GM23338 (cell line): ENCODE measurements at regions not wholly inside any gene's neighbourhood (a gene's known extent, or its start where the extent isn't known, plus 50 kb on each side); places are given as distances from the start of the nearest gene placed in this dataset.

Experiments used
- EZH2 ChIP-seq: fragments of 200-600 bp; sonication (generic); IDR thresholded peaks from one replicate; pipeline ENCODE4 v1.8.0; 2017; ENCODE audit warnings: antibody characterized with exemption, mild to moderate bottlenecking, low read depth; ENCODE audit not compliant: unreplicated experiment
- EZH2phosphoT487 ChIP-seq: fragments of 200-600 bp; sonication (generic); IDR thresholded peaks from one replicate; pipeline ENCODE4 v1.8.1; 2018; ENCODE audit warnings: antibody characterized with exemption; ENCODE audit not compliant: unreplicated experiment
- JUNB ChIP-seq: IDR thresholded peaks from one replicate; pipeline ENCODE4 v1.6.1; 2016; ENCODE audit warnings: antibody characterized with exemption; ENCODE audit not compliant: unreplicated experiment
- POLR2AphosphoS5 ChIP-seq: IDR thresholded peaks from 2 replicates; pipeline ENCODE4 v1.6.1; 2016; ENCODE audit warnings: antibody characterized with exemption, low read depth
- TF ChIP-seq, protein P1 (sequence below), 2 experiments: fragments of 200-600 bp in 1 of 2; sonication (generic) in 1 of 2; conservative IDR thresholded peaks; 2 replicates each; pipeline versions ENCODE4 v1.5.1 to v1.6.1; 2016 to 2017; ENCODE audit warnings: antibody characterized with exemption in 2 of 2, low read depth in 2 of 2, mild to moderate bottlenecking in 2 of 2, moderate library complexity in 1 of 2

DNA sequence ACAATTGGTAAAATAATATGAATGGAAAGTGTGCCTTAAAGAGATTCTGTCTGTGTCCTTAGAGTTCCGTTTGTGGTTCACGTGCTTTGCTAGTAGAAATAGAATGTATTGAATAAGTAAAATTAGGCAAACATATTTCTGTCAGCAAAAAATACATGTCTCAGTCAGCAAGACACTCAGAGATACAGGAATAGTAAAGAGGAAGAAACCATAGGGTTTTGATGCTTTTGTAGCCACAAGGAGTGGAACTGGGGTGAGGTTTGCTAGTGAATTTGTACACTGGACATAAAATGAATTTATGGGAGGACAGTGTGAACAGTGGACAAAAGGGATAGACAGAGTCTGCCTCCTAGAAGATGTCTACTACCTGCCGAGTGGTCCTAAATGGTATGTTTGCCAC lies 289.2 kb upstream of the NRP1 start:
- TF ChIP-seq, protein P1, sequence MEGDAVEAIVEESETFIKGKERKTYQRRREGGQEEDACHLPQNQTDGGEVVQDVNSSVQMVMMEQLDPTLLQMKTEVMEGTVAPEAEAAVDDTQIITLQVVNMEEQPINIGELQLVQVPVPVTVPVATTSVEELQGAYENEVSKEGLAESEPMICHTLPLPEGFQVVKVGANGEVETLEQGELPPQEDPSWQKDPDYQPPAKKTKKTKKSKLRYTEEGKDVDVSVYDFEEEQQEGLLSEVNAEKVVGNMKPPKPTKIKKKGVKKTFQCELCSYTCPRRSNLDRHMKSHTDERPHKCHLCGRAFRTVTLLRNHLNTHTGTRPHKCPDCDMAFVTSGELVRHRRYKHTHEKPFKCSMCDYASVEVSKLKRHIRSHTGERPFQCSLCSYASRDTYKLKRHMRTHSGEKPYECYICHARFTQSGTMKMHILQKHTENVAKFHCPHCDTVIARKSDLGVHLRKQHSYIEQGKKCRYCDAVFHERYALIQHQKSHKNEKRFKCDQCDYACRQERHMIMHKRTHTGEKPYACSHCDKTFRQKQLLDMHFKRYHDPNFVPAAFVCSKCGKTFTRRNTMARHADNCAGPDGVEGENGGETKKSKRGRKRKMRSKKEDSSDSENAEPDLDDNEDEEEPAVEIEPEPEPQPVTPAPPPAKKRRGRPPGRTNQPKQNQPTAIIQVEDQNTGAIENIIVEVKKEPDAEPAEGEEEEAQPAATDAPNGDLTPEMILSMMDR (conservative IDR thresholded peaks at IDR 0.05; ENCODE audit: low read depth in 2 of 2) = no peak
- no peak for TF ChIP-seq JUNB
- no peak for TF ChIP-seq POLR2AphosphoS5
- no peak for TF ChIP-seq EZH2phosphoT487
- no peak for TF ChIP-seq EZH2
